ENCODE measurements at regions not wholly inside any gene's neighbourhood (a gene's known extent, or its start where the extent isn't known, plus 50 kb on each side); places are given as distances from the start of the nearest gene placed in this dataset.

DNA sequence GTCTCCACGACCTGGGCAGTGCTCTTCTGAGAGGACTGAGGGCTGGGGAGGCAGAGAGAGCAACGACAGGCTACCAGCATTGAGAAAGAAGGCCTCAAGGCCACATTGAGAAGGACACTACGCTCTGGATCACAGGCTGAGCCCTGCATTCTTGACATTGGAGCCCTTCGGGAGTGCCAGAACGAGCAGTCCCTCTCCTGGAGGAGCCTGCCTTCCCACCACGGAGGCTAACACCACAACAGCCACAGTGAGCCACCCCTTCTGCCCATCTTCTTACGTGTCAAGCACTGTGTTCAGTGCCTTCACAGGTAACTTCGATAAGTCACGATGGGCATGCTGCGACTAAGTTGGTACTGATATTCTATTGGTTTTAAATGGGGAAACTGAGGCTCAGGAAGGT is 267.8 kb downstream of the RPS24 start:
- no peak for DNase-seq

DNA sequence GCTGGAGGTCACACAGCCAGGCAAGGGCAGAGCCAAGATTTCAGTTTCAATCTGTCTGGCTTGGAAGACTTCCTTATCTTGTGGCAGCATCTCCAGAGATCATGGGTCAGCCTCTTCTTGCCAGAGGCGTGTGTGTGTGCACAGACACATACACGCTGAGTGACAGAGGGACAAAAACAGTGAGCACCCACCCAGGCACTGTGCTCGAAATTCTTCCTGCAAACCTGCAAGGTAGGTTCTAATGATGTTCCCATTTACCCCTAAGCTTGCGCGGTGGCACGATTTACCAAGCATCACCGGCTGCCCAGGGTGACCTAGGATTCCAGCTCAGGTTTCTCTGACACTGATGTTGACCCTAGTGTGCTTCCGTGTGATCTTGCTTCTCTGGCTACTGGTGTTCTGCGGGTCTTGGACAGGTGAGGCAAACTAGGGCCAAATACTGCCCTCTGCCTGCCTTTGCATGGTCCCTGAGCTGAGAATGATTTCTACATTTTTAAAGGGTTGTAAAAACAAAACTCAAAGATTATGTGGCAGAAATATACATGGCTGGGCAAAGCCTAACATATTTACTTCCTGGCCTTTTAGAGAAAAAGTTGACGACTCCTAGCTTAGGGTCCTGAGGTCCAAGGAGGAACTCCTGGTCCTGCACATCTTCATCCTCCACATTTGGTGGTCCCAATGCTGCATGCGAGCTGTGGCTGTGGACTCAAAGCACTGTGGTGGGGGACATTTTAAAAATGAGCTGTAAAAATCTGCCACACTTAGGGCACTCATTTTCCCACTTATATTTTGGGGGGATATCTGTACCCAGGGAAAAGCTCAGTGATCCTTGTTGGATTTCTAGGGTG is 268.5 kb downstream of the RPS24 start:
- no peak for DNase-seq

DNA sequence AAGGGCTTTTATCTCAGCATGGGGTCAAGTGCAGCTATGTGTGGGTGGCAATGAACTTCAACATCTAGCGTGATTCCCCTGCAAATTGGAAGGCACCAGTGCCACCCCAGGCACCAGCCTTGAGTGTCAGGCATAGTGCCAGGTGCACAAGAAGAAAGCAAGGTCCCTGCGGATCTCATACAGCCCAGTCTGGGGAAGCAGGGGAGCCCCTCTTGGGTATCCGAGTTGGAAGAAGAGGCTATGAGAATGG is 269.0 kb downstream of the RPS24 start:
- no peak for DNase-seq

DNA sequence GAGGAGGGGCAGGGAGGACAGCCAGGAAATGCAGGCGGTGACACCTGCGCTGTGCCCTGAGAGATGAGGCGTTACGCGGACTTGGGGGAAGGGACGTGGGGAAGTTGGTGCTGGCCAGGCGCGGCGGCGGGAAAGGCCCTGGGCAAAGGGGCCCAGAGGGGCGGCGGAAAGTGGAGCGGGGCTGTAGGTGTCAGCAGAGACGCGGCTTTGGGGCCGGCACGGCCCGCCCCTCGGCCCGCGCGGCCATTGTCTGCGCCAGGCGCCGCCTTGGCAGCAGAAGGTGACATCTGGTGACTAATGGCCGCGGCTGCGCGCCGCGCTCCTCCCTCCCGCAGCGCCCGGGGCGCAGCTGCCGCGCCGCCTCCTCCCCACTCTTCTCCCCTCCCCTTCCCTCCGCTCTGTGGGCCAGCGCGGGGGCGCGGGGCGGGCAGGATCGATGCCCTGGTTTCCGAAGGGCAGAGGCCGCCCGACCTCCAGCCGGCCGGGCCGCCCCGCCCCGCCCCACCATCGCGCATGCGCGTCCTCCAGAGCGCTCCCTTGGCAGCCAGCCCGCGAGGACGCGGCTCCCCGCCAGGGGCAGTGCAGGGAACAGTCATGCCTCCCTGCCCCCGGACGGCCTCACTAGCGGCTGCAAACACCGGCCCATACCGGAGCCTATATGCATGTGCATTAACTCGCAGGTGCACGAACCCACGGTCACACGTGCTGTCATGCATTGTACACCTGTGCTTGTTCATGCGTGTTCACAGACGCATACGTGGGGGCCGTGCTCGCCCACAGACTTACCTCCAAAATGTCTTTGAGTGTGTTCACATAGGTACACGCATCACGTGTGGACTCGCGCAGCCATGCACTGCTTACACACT is 269.6 kb downstream of the RPS24 start:
- peak; percentile 96 for DNase-seq

DNA sequence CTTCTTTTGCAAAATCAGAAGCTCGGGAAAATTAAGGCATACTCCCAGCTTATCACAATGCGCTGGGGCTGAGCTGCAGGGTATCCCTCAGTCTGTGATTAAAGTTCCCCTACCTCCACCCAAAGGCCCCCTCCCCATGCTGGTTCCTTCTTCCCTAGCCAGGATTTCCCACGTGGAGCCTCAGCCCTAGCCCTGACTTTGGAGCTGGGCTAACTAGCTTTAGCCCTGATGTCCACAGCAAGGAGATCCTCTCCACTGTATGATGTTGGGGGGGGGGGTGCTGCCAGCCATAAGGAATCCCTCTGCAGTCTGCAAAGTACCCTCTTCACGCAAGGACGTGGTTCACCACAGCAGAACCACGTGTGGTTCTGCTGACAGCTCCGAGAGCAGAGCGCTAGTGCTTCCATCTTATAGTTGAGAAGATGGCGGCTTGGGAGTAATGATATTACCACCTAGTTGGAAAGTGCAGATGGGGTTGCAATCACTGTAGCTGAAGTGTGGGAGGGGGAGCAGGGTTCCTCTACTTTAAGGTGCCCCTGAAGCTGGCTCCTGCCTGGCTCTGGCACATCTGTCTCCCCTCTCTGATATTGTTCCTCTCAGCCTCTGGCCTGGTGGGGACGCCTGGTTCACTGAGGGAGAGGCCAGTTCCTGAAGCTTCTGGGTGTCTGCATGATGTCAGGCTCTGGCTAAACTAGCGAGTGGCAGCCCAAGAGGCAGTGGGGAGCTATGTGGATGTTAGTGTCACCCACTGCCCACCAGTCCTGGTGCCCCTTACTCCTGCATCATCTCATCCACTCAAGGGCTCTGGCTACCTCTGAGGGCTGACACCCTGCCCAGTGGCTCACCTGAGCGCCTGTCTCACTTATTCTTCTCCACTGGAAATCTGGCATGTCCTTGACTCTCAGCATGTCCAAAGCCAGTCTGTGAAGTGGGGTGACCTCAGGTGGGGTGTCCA is 270.7 kb downstream of the RPS24 start:
- no peak for DNase-seq

DNA sequence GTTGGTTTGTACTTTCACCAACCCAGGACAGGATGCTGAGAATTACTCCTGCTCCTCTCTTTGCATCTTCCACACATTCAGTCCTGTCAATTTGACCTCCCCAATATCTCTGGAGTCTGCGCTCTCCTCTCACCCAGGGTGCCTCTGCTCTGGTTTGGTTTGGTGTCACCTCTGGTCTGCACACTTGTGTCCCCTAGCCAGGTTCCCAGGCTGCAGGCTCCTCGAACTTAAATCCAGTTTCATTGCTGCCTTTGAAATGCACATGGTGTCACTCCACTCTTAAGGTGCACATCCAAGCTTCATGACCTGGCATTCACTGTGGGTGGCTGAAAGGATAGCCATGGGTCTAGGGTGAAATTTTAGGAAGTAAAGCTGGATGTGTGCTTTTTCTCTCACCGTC is 271.6 kb downstream of the RPS24 start:
- DNase-seq, result no peak

DNA sequence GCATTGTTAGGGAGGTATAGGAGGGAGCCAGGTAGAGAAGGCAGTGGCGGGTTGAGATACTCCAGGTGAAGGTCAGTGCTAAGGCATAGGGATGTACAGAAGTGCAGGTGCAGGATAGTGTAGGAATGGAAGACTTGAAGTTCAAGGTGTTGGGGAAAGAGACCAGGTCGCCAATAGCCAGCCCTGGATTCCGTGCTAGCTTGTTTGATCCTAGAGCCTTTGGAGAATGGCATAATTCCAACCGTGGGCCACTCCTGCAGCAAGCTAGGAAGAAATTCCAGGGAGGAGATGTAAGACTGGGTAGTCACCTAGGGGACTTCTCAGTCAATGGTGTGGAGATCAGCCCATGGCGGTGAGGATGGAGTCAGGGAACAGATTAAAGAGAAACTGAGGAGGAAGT is 272.7 kb downstream of the RPS24 start:
- no peak for DNase-seq

- no peak for DNase-seq
Measured at GRCh38 chr10:78307576-78307975, 273.9 kb downstream of the RPS24 start.

- DNase-seq, result no peak
Measured at GRCh38 chr10:78309536-78310237, 276.0 kb downstream of the RPS24 start.

- DNase-seq, result no peak
Measured at GRCh38 chr10:78310481-78311080, 276.9 kb downstream of the RPS24 start.

DNA sequence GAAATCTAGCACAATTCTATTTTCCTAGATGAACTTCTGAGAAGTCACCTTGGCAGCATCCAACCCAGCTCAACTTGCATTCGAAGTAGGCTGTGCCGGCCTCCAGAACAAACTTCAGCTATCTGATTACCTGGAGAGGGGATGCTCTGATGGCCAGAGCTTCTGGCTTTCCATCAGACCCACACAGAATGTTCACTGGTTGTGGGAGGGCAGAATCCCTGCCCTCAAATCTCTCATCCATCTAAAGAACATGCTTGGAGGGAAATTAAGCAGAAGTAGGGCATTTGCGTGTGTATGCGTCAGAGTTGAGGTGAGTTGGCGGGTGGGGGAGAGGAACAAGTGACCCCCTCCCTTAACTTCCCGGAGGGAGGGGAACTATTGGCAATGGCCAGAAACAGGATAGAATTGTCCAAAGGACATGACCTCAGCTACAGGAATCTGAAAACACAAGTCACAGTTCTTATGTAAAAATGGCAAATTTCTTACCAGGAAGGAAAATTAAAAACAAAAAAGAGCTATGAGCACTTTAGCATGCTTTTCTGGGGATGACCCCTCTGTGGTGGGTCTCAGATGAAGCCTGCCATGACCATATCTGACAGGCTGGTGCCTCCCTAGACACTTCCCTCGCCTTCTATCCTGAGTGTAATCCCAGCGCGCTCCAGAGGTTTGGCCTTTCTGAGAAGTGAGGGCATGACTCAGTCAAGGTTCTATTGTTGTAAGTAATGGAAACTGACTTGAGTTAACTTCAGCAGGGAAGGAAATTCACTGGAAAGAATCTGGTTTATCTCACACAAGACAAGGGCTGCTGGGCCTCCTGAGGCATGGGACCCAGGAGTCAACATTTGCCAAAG is 278.8 kb downstream of the RPS24 start:
- DNase-seq, result no peak

DNA sequence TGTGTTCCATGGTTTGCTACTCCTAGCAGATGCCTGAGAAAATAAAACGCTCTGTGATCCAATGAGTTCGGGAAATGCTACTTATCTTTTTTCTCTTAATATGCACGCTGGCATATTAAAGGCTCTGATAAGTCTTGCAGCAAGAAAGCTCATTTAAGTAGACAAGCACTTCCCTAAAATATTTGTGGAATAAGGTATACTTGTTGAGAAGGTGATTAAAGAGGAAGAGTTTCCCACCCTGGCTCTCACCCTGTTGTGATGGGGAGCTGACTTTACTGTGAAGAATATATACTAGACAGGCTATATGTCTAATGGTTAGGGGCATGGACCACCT is 279.4 kb downstream of the RPS24 start:
- DNase-seq, result no peak

DNA sequence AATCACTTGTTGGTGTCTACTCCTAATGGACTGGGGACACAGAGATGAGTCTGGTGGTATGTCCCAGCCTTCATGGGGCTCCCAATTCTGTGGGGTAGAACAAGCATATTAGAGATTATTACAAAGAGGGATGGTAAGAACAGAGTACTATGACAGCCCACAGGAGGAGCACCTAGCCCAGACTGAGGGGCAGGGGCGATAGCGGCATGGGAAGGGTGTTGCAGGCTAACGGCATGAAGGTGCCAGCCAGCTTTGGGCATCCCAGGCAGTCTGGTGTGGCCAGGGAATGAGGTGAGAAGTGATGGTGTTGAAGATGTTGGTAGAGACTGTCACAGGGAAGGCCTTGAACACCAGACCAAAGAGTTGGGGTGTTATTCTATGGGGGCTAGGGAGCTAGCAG is 280.0 kb downstream of the RPS24 start:
- DNase-seq, result no peak

- DNase-seq, result no peak
Measured at GRCh38 chr10:78314651-78315050, 281.0 kb downstream of the RPS24 start.

GRCh38 chr10:78316451-78316931 is 282.8 kb downstream of the RPS24 start:
- no peak for DNase-seq

DNA sequence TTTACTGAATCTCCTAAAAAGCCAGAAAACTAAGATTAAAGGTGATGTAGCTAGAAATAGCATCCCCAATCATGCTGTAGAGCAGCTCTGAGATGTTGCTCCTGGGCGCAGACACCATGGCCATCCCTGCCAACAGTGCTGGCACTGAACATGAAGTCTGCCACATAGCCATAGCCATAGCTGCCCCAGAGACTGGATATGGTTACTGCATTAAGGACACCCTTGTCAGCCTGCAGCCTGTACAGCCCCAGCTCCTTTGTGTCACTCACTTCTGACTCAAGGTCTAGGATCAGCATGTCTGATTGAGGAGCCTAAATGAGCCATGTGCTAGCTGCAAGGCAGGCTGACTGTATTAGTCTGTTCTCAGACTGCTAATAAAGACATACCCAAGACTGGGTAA is 284.6 kb downstream of the RPS24 start:
- DNase-seq, result no peak

GRCh38 chr10:78319371-78319770 is 285.7 kb downstream of the RPS24 start:
- DNase-seq, result no peak

DNA sequence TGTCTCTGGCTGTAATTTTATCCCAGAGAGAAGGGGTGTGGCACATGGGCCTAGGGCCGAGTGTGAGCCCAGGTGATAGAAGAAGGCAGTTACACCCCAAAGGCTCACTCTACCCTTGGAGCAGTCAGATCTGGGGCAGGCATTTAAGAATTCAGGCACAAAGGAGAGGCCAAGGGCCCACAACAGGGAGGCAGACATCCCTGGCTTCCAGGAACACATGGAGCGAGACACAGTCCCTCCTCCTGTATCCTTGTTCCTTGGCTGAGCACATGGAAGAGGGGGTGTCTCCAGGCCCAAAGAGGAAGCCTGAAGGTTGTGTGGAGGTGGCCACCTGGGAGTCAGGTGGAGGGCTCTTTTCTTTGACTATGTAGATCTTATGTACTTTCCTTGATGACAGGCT is 286.2 kb downstream of the RPS24 start:
- no peak for DNase-seq

- no peak for DNase-seq
Measured at GRCh38 chr10:78320506-78320905, 286.8 kb downstream of the RPS24 start.

GRCh38 chr10:78321000-78321399 is 287.3 kb downstream of the RPS24 start:
- no peak for DNase-seq

GRCh38 chr10:78321500-78321899 is 287.8 kb downstream of the RPS24 start:
- DNase-seq, result no peak

Data from CD4-positive, alpha-beta T cell treated with Interleukin-15 for 1 hour (primary cell).